ENCODE measurements at regions not wholly inside any gene's neighbourhood (a gene's known extent, or its start where the extent isn't known, plus 50 kb on each side); places are given as distances from the start of the nearest gene placed in this dataset.

DNA sequence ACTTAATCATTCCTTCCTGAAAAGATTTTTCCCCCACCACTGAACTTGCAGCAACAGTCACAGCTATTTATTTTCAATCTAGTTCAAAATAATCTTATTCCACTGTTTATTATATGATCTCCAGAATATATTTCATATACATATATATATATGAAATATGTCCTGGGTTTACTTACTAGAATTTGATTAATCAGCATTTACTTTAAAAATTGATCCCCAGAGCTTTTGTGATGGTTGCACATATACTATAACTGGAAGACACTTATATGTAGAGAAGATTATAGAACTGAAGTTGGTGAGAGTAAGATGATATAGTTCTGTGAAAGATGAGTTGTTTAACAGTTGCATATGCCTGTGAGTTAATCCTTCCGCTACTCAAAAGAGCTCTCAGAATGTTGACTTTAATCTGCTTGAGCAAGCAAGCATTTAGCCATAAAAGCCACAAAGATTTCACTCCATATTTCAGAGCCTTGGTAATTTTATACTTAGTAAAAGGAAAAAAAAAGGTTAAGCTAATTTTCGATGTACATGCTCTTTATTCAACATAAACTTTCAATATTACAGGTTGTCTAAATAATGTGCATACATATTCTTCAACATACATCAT, 399.3 kb upstream of the CDH9 start:
- no peaks in the 10 kb centered on the region for H3K27me3 ChIP-seq (ENCODE audit: control insufficient read depth, insufficient read depth, low read length)
- H3K36me3 ChIP-seq (ENCODE audit: control insufficient read depth, insufficient read depth, low read length): no peaks in the 10 kb centered on the region
- no peak overlapping the region for H3K4me3 ChIP-seq (ENCODE audit: low read depth, low read length)
- FAIRE-seq: no peak
- peak; percentile 12 for DNase-seq (ENCODE audit: low read depth)
- TF ChIP-seq, protein P1, sequence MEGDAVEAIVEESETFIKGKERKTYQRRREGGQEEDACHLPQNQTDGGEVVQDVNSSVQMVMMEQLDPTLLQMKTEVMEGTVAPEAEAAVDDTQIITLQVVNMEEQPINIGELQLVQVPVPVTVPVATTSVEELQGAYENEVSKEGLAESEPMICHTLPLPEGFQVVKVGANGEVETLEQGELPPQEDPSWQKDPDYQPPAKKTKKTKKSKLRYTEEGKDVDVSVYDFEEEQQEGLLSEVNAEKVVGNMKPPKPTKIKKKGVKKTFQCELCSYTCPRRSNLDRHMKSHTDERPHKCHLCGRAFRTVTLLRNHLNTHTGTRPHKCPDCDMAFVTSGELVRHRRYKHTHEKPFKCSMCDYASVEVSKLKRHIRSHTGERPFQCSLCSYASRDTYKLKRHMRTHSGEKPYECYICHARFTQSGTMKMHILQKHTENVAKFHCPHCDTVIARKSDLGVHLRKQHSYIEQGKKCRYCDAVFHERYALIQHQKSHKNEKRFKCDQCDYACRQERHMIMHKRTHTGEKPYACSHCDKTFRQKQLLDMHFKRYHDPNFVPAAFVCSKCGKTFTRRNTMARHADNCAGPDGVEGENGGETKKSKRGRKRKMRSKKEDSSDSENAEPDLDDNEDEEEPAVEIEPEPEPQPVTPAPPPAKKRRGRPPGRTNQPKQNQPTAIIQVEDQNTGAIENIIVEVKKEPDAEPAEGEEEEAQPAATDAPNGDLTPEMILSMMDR (IDR thresholded peaks at IDR 0.05; ENCODE audit: insufficient read depth, low read length, severe bottlenecking): no peak

DNA sequence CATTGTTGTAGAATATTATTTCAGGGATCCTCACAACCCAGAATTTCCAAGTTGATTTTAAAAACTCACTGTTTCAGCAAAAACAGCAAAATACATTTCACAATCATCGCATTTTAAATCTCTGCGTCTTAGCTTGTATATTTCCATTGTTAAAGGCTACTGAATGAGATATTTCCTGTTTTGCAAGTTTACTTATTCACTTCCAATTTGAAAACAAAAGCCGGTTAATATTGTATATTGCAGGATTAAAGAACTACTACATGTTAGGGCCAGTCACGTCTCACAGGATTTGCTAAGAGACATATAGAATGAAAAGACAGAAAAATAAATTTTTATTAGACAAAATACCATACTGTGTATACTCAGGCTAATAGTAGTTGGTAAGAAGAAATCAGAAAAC, 395.9 kb upstream of the CDH9 start:
- DNase-seq (ENCODE audit: low read depth): peak; percentile 80
- TF ChIP-seq, protein P1 (IDR thresholded peaks at IDR 0.05; ENCODE audit: insufficient read depth, low read length, severe bottlenecking): no peak

DNA sequence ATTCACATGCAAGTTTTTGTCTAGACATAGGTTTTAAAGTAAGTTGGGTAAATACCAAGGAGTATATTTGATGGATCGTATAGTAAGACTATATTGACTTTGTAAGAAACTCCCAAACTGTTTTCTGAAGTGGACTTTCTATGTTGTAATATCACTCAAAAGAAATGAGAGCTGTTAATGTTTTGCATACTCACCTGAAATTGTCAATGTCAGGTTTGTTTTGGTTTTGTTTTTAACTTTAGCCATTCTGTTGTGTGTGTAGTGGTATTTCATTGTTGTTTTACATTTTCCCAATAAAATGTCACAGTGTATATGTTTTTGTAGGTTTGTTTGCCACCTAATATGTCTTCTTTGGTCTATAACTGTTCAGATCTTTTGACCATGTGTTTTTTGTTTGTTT, 375.7 kb upstream of the CDH9 start:
- DNase-seq (ENCODE audit: low read depth) (no peak), FAIRE-seq (no peak)
- TF ChIP-seq, protein P1 (IDR thresholded peaks at IDR 0.05; ENCODE audit: insufficient read depth, low read length, severe bottlenecking): no peak
- Histone ChIP-seq H3K4me3 (ENCODE audit: low read depth, low read length) (no peak overlapping the region), H3K27me3 (ENCODE audit: control insufficient read depth, insufficient read depth, low read length) (no peaks in the 10 kb centered on the region), H3K36me3 (ENCODE audit: control insufficient read depth, insufficient read depth, low read length) (no peaks in the 10 kb centered on the region)

More for the DNA sequence above, 395.9 kb upstream of the CDH9 start:
- no peak for FAIRE-seq
- no peaks in the 10 kb centered on the region for H3K27me3 ChIP-seq (ENCODE audit: control insufficient read depth, insufficient read depth, low read length)
- H3K36me3 ChIP-seq (ENCODE audit: control insufficient read depth, insufficient read depth, low read length): no peaks in the 10 kb centered on the region
- H3K4me3 ChIP-seq (ENCODE audit: low read depth, low read length): no peak overlapping the region

DNA sequence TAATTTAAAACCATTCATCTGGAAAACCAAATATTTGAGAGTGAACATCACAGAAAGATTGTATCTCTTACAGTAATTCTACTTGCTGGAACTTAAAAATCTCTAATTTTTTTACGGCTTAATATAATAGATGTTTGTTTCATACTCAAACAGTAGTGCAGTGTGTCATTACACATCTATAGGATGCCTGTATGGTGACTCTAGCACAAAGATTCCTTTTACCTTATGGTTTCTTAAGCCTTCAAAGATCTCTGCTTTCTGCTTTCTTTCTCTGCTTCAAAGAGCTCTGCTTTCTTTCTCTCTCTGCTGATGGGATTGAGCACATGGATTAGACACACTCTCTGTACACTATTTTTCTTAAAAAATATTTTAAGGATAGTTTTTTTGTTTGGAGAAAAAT, 374.0 kb upstream of the CDH9 start:
- Histone ChIP-seq H3K27me3 (ENCODE audit: control insufficient read depth, insufficient read depth, low read length) (no peaks in the 10 kb centered on the region), H3K36me3 (ENCODE audit: control insufficient read depth, insufficient read depth, low read length) (no peaks in the 10 kb centered on the region), H3K4me3 (ENCODE audit: low read depth, low read length) (no peak overlapping the region)
- no peak for DNase-seq (ENCODE audit: low read depth)
- TF ChIP-seq, protein P1 (IDR thresholded peaks at IDR 0.05; ENCODE audit: insufficient read depth, low read length, severe bottlenecking): no peak
- FAIRE-seq: no peak

DNA sequence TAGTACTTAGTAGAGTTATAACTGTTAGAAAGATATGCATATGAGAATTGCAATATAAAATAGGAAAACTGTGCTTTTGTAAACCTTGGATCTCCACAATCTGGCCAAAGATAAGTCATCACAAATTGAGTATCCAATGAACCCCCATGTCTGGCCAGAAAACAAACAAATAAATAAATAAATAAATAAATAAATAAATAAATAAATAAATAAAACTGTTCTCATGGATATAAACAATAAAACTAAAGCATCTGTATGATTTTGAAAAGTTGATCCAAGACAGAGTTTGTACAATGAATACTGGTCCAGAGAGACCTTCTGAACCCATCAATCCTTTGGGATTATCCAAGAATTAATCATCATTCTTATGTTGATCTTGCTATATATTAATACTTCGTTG, 367.6 kb upstream of the CDH9 start:
- TF ChIP-seq, protein P1 (IDR thresholded peaks at IDR 0.05; ENCODE audit: insufficient read depth, low read length, severe bottlenecking): no peak
- FAIRE-seq (no peak), DNase-seq (ENCODE audit: low read depth) (no peak)
- Histone ChIP-seq H3K4me3 (ENCODE audit: low read depth, low read length) (no peak overlapping the region), H3K27me3 (ENCODE audit: control insufficient read depth, insufficient read depth, low read length) (no peaks in the 10 kb centered on the region), H3K36me3 (ENCODE audit: control insufficient read depth, insufficient read depth, low read length) (no peaks in the 10 kb centered on the region)

DNA sequence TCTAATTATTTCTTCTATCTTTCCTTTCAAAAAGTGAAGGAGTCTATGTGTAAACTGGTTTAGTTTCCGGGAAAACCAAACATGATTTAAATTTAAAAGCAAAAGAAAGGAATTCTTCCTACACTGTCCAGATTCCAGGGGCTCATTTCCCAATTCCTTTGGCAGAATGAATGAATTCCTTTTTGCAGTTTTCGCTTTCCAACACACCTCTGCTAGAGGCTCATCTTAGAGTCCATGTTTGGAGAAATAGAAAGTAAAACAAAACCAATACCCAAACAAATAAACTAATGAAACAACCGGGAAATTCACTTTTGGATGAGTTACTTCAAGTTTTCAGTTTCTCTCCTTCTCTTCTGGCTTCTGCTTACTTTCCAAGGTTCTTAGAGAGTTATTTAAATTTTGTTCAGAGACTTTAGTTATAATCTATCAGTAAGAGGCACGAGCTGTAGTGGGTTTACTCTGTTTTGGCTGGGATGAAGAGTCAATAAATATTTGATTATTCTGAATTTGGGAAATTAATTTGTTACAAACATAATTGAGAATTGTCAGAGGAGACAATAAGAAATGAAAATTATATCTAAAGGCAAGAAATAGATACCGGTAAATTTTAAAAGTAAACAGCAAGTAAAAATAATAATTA, 365.0 kb upstream of the CDH9 start:
- FAIRE-seq: no peak
- no peak overlapping the region for H3K4me3 ChIP-seq (ENCODE audit: low read depth, low read length)
- TF ChIP-seq, protein P1 (IDR thresholded peaks at IDR 0.05; ENCODE audit: insufficient read depth, low read length, severe bottlenecking): no peak

More for the DNA sequence above, 365.0 kb upstream of the CDH9 start:
- peak; percentile 6 for DNase-seq (ENCODE audit: low read depth)
- no peaks in the 10 kb centered on the region for H3K36me3 ChIP-seq (ENCODE audit: control insufficient read depth, insufficient read depth, low read length)
- no peaks in the 10 kb centered on the region for H3K27me3 ChIP-seq (ENCODE audit: control insufficient read depth, insufficient read depth, low read length)
